ENCODE measurements at regions not wholly inside any gene's neighbourhood (a gene's known extent, or its start where the extent isn't known, plus 50 kb on each side); places are given as distances from the start of the nearest gene placed in this dataset.

GRCh38 chr5:56350597-56351170 is 117.6 kb upstream of the ANKRD55 start:
- no peak overlapping the region for H3K4me3 ChIP-seq (ENCODE audit: low read depth, low read length)
- no peak for TF ChIP-seq MYC (IDR thresholded peaks at IDR 0.05; ENCODE audit: low read depth, low read length)
- TF ChIP-seq POLR2A (IDR thresholded peaks at IDR 0.05; ENCODE audit: extremely low read depth, insufficient read length): no peak
- no peak for TF ChIP-seq MAX (IDR thresholded peaks at IDR 0.05; ENCODE audit: low read depth, low read length)
- no peak for TF ChIP-seq CTCF (IDR thresholded peaks at IDR 0.05; ENCODE audit: low read depth, low read length)
- peak; percentile 67 for DNase-seq (ENCODE audit: low read depth)

- DNase-seq (ENCODE audit: low read depth): peak; percentile 22
- TF ChIP-seq POLR2A (IDR thresholded peaks at IDR 0.05; ENCODE audit: extremely low read depth, insufficient read length): no peak
- no peak for TF ChIP-seq MAX (IDR thresholded peaks at IDR 0.05; ENCODE audit: low read depth, low read length)
- TF ChIP-seq MYC (IDR thresholded peaks at IDR 0.05; ENCODE audit: low read depth, low read length): no peak
- TF ChIP-seq CTCF (IDR thresholded peaks at IDR 0.05; ENCODE audit: low read depth, low read length): no peak
- H3K4me3 ChIP-seq (ENCODE audit: low read depth, low read length): no peak overlapping the region
Observed at GRCh38 chr5:56350011-56350596, 117.0 kb upstream of the ANKRD55 start.

- no peak overlapping the region for H3K4me3 ChIP-seq (ENCODE audit: low read depth, low read length)
- no peak for DNase-seq (ENCODE audit: low read depth)
- TF ChIP-seq POLR2A (IDR thresholded peaks at IDR 0.05; ENCODE audit: extremely low read depth, insufficient read length): no peak
- no peak for TF ChIP-seq CTCF (IDR thresholded peaks at IDR 0.05; ENCODE audit: low read depth, low read length)
- no peak for TF ChIP-seq MAX (IDR thresholded peaks at IDR 0.05; ENCODE audit: low read depth, low read length)
- no peak for TF ChIP-seq MYC (IDR thresholded peaks at IDR 0.05; ENCODE audit: low read depth, low read length)
Observed at GRCh38 chr5:56349461-56349860, 116.3 kb upstream of the ANKRD55 start.

- no peak overlapping the region for H3K4me3 ChIP-seq (ENCODE audit: low read depth, low read length)
- peak; percentile 88 for DNase-seq (ENCODE audit: low read depth)
- TF ChIP-seq MAX (IDR thresholded peaks at IDR 0.05; ENCODE audit: low read depth, low read length): peak; percentile 61
- TF ChIP-seq POLR2A (IDR thresholded peaks at IDR 0.05; ENCODE audit: extremely low read depth, insufficient read length): no peak
- peak; percentile 69 for TF ChIP-seq MYC (IDR thresholded peaks at IDR 0.05; ENCODE audit: low read depth, low read length)
Observed at GRCh38 chr5:56346741-56347535, 113.8 kb upstream of the ANKRD55 start.

GRCh38 chr5:56346044-56346710 is 113.0 kb upstream of the ANKRD55 start:
- no peak overlapping the region for H3K4me3 ChIP-seq (ENCODE audit: low read depth, low read length)
- TF ChIP-seq POLR2A (IDR thresholded peaks at IDR 0.05; ENCODE audit: extremely low read depth, insufficient read length): no peak
- TF ChIP-seq CTCF (IDR thresholded peaks at IDR 0.05; ENCODE audit: low read depth, low read length): no peak
- TF ChIP-seq MYC (IDR thresholded peaks at IDR 0.05; ENCODE audit: low read depth, low read length): no peak
- TF ChIP-seq MAX (IDR thresholded peaks at IDR 0.05; ENCODE audit: low read depth, low read length): no peak
- no peak for DNase-seq (ENCODE audit: low read depth)
